ENCODE measurements at regions not wholly inside any gene's neighbourhood (a gene's known extent, or its start where the extent isn't known, plus 50 kb on each side); places are given as distances from the start of the nearest gene placed in this dataset.

GRCh38 chr15:31270767-31271166 lies 55.9 kb upstream of the KLF13 start:
- peak; percentile 46 to 51 for DNase-seq
- TF ChIP-seq GATA1 (IDR thresholded peaks at IDR 0.05; ENCODE audit: low read depth, low read length) (no peak), POLR2A (IDR thresholded peaks at IDR 0.05; ENCODE audit: low read length) (no peak)

DNA sequence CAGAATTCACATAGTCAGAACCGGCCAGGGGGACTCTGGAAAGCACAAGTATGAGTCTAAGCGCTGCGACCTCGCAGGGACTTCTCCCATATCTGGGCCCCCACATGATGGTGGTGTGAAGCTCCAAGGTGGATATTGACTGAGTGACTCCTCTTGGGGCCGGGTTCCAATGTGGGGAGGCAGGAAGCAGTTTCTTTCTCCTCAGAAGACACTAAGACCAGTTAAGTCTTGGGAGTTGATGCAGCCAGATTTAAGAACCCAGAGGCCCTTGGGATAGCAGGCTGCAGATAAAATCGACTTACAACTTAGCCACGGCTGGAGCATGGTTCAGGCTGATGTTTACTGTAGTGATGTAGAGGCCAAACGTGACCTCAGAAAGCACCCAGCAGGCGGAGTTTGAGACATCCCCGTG lies 55.4 kb upstream of the KLF13 start:
- TF ChIP-seq GATA1 (IDR thresholded peaks at IDR 0.05; ENCODE audit: low read depth, low read length): no peak
- TF ChIP-seq POLR2A (IDR thresholded peaks at IDR 0.05; ENCODE audit: low read length): no peak
- peak; percentile 39 to 41 for DNase-seq

- DNase-seq: no peak
Observed at GRCh38 chr15:31271711-31272557, 54.7 kb upstream of the KLF13 start.

GRCh38 chr15:31272558-31273257 lies 53.9 kb upstream of the KLF13 start:
- no peak for DNase-seq
- TF ChIP-seq POLR2A (IDR thresholded peaks at IDR 0.05; ENCODE audit: low read length): no peak
- TF ChIP-seq GATA1 (IDR thresholded peaks at IDR 0.05; ENCODE audit: low read depth, low read length): no peak

More at GRCh38 chr15:31271711-31272557, 54.7 kb upstream of the KLF13 start:
- TF ChIP-seq POLR2A (IDR thresholded peaks at IDR 0.05; ENCODE audit: low read length) (no peak), GATA1 (IDR thresholded peaks at IDR 0.05; ENCODE audit: low read depth, low read length) (no peak)

DNA sequence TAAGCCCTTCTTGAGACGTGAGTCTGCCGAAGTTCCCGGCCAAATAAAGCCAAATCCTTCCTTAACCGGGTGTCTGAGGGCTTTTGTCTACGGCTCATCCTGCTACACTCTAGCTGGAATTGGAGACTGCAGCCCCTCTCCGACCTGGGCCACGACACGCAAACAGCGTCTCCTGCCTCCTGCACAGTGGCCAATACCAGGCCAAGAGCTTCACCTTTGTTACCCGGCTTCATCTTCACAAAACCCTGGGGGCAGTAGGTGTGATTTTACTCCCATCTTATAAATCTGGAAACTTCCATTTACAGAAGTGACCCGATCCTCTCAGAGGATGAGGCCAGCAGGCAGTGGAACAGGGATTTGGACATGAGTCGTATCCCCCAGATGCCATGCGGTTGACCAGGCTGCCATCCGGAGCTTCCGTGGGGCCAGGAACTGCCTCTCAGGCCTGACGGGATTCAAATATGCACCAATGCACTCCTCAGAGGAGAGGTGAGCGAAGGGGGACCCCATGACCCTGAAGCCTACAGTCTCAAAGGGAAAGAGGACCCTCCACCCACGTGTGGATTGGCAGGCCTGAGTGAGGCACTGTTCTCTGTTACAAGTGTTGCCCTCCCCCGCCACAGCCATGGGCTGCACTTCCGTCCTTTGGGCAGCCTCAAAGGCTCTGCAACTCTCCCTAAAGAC lies 53.2 kb upstream of the KLF13 start:
- DNase-seq: no peak
- TF ChIP-seq GATA1 (IDR thresholded peaks at IDR 0.05; ENCODE audit: low read depth, low read length): no peak
- no peak for TF ChIP-seq POLR2A (IDR thresholded peaks at IDR 0.05; ENCODE audit: low read length)

DNA sequence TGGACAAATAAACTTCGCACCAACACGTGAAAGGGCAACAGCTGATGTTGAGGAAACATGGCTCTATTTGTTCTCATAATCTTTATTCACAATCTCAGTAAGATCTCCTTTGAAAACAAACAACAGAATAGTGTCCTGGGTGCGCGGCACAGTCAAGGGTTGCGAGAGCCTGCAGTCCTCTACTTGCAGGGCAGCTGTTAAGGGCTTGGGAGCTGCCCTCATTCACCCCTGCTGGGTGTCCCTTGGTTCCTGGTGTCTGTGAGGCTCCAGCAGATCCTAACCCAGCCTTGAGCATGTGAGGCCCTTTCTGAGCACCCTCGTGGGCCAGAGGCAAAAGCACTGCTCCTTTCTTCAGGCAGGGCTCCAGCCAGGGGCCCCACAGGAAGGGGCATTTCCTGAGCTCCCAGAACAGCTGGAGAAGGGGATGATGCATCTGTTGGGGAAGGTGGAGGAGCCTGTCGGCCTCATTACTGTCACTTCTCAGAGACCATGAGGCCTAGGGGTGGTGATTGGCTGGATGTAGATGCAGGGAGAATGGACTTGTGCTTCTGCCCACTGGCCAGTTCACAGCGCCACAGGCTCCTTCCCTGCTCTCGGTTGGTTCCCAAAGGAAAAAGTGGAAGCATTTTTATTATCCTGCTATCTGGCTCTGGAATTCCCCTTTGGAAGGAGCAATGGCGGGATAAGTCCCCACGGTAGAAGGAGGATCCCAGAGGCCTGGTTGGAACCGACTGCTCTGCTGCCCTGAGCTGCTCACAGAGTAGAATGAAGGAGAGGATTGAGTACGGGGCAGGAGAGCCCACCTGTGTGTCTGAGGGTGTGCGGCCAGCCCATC lies 51.9 kb upstream of the KLF13 start:
- no peak for TF ChIP-seq GATA1 (IDR thresholded peaks at IDR 0.05; ENCODE audit: low read depth, low read length)
- TF ChIP-seq POLR2A (IDR thresholded peaks at IDR 0.05; ENCODE audit: low read length): no peak

DNA sequence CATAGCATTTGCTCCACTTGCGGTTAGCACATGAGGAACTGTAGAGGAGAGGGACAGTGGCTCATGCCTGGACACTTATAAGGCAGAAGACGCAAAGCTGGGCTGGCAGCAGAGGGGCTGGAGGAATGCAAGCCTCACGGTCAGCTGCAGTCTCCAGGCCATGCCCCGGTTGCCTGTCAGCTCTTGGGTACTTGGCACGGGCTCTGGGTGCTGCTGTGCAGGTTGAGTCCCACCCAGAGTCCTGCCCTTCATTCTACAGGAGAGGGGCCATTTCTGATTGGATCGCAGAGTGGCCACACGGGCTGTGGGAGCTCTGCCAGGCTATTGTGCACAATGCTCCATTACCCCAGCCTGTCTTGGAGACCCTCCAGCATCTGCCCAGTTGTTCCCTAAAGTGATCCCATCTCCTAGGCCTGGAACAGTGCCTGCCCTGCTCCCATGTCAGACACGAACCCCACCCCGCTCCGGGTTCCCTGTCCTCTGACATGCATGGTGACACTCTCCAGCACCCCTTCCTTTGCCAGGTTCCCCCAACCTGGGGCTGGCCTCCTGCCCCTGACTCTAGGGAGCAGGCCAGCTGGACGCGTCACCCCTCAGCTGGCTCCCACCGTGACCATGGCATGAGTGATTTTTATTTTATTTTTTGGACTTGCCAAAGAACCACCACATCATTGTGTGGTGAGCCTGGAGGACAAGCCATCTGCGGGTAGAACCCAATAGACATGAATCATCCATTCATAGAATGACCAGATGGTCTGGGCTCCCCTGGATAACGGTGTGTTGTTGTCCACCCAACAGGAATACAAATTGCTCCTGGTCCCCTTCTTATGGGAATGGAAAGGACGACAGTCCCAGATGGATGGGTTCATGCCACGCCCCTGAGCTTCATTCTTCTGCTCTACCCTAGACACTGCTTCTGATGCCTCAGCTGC lies 51.0 kb upstream of the KLF13 start:
- no peak for TF ChIP-seq POLR2A (IDR thresholded peaks at IDR 0.05; ENCODE audit: low read length)
- TF ChIP-seq GATA1 (IDR thresholded peaks at IDR 0.05; ENCODE audit: low read depth, low read length): no peak
- DNase-seq: no peak

More for the DNA sequence above, 51.9 kb upstream of the KLF13 start:
- DNase-seq: no peak

- no peak for TF ChIP-seq GATA1 (IDR thresholded peaks at IDR 0.05; ENCODE audit: low read depth, low read length)
- TF ChIP-seq POLR2A (IDR thresholded peaks at IDR 0.05; ENCODE audit: low read length): no peak
- no peak for DNase-seq
Observed at GRCh38 chr15:31276596-31277298, 49.9 kb upstream of the KLF13 start.

Data from erythroblast (primary cell).